ENCODE measurements at regions not wholly inside any gene's neighbourhood (a gene's known extent, or its start where the extent isn't known, plus 50 kb on each side); places are given as distances from the start of the nearest gene placed in this dataset.

GRCh38 chr12:38384816-38385378 is 68.3 kb downstream of the ALG10B start:
- peak; percentile 67 for DNase-seq
- no peak overlapping the region for H3K4me3 ChIP-seq
- H3K4me1 ChIP-seq = no peaks in the 10 kb centered on the region
- H3K9me3 ChIP-seq = no peaks in the 10 kb centered on the region
- TF ChIP-seq, protein P1, sequence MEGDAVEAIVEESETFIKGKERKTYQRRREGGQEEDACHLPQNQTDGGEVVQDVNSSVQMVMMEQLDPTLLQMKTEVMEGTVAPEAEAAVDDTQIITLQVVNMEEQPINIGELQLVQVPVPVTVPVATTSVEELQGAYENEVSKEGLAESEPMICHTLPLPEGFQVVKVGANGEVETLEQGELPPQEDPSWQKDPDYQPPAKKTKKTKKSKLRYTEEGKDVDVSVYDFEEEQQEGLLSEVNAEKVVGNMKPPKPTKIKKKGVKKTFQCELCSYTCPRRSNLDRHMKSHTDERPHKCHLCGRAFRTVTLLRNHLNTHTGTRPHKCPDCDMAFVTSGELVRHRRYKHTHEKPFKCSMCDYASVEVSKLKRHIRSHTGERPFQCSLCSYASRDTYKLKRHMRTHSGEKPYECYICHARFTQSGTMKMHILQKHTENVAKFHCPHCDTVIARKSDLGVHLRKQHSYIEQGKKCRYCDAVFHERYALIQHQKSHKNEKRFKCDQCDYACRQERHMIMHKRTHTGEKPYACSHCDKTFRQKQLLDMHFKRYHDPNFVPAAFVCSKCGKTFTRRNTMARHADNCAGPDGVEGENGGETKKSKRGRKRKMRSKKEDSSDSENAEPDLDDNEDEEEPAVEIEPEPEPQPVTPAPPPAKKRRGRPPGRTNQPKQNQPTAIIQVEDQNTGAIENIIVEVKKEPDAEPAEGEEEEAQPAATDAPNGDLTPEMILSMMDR (IDR thresholded peaks at IDR 0.05) = no peak
- H3K27me3 ChIP-seq = no peaks in the 10 kb centered on the region
- peak; percentile 68 for ATAC-seq
- intact Hi-C loops (cut with DNase I) = no loop called here
- H3K27ac ChIP-seq = no peak overlapping the region
- H3K36me3 ChIP-seq = no peaks in the 10 kb centered on the region

GRCh38 chr12:38385486-38385885 is 68.9 kb downstream of the ALG10B start:
- ATAC-seq = peak; percentile 74
- H3K4me1 ChIP-seq = no peaks in the 10 kb centered on the region
- no peak overlapping the region for H3K4me3 ChIP-seq
- TF ChIP-seq, protein P1 (IDR thresholded peaks at IDR 0.05) = no peak
- H3K27me3 ChIP-seq = no peaks in the 10 kb centered on the region
- no peaks in the 10 kb centered on the region for H3K9me3 ChIP-seq
- no peak for DNase-seq
- H3K36me3 ChIP-seq = no peaks in the 10 kb centered on the region
- no peak overlapping the region for H3K27ac ChIP-seq
- intact Hi-C loops (cut with DNase I) = no loop called here

GRCh38 chr12:38386205-38386985 is 69.8 kb downstream of the ALG10B start:
- TF ChIP-seq, protein P1 (IDR thresholded peaks at IDR 0.05) = no peak
- DNase-seq (no peak), ATAC-seq (peak; percentile 14)
- no peaks in the 10 kb centered on the region for H3K4me1 ChIP-seq
- no peak overlapping the region for H3K4me3 ChIP-seq
- H3K27ac ChIP-seq = no peak overlapping the region
- no peaks in the 10 kb centered on the region for H3K9me3 ChIP-seq
- no peaks in the 10 kb centered on the region for H3K36me3 ChIP-seq
- intact Hi-C loops (cut with DNase I) = no loop called here
- H3K27me3 ChIP-seq = no peaks in the 10 kb centered on the region

GRCh38 chr12:38389614-38390013 is 73.0 kb downstream of the ALG10B start:
- Histone ChIP-seq H3K4me3 (no peak overlapping the region), H3K4me1 (no peaks in the 10 kb centered on the region), H3K36me3 (no peaks in the 10 kb centered on the region), H3K9me3 (no peaks in the 10 kb centered on the region), H3K27me3 (no peaks in the 10 kb centered on the region), H3K27ac (no peak overlapping the region)
- ATAC-seq (no peak), DNase-seq (no peak)
- intact Hi-C loops (cut with DNase I) = no loop called here
- TF ChIP-seq, protein P1 (IDR thresholded peaks at IDR 0.05) = no peak

GRCh38 chr12:38391007-38391406 is 74.4 kb downstream of the ALG10B start:
- H3K9me3 ChIP-seq = no peaks in the 10 kb centered on the region
- no peaks in the 10 kb centered on the region for H3K36me3 ChIP-seq
- intact Hi-C loops (cut with DNase I) = no loop called here
- TF ChIP-seq, protein P1 (IDR thresholded peaks at IDR 0.05) = no peak
- no peaks in the 10 kb centered on the region for H3K4me1 ChIP-seq
- no peaks in the 10 kb centered on the region for H3K27me3 ChIP-seq
- no peak for ATAC-seq
- DNase-seq = no peak
- no peak overlapping the region for H3K4me3 ChIP-seq
- H3K27ac ChIP-seq = no peak overlapping the region
